LNCAP (cell line): ENCODE measurements at regions not wholly inside any gene's neighbourhood (a gene's known extent, or its start where the extent isn't known, plus 50 kb on each side); places are given as distances from the start of the nearest gene placed in this dataset.

ENCODE experiments used
- TF ChIP-seq, protein P1 (sequence below): fragments of 450-650 bp; IDR thresholded peaks from 2 replicates; pipeline ENCODE4 v1.5.1; 2017; ENCODE audit warnings: mild to moderate bottlenecking

DNA sequence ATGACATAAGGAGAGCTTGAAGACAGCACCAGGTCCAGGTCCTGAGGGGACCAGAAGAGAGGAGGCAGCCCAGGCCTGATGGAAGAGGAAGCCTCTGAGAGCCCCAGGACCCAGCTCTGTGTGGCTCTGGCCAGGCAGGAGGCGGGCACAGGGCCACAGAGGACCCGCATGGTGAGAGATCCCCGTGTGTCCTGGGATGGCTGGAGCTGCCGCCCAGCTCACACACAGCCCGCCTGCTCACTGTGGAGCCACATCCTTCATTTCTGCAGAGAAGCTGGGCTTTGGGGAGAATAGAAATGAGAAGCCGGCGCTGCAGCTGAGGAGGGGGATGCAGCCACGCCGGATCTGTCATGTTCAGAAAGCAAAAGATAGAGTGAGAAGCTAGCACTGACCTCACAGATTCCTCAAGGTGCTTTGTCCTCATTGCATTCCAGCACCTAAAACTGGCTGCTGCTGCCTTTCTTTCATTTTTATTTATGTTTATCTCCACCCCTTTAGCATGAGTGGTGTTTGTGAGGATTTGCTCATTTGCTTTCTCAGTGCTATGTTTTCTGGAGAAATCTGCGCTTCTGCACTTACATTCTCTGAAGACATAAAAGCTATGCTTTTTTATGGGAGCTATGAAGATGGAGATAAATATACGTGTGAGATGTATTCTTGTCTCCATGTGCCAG, 307.6 kb upstream of the MYT1L start:
- TF ChIP-seq, protein P1, sequence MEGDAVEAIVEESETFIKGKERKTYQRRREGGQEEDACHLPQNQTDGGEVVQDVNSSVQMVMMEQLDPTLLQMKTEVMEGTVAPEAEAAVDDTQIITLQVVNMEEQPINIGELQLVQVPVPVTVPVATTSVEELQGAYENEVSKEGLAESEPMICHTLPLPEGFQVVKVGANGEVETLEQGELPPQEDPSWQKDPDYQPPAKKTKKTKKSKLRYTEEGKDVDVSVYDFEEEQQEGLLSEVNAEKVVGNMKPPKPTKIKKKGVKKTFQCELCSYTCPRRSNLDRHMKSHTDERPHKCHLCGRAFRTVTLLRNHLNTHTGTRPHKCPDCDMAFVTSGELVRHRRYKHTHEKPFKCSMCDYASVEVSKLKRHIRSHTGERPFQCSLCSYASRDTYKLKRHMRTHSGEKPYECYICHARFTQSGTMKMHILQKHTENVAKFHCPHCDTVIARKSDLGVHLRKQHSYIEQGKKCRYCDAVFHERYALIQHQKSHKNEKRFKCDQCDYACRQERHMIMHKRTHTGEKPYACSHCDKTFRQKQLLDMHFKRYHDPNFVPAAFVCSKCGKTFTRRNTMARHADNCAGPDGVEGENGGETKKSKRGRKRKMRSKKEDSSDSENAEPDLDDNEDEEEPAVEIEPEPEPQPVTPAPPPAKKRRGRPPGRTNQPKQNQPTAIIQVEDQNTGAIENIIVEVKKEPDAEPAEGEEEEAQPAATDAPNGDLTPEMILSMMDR, result no peak

DNA sequence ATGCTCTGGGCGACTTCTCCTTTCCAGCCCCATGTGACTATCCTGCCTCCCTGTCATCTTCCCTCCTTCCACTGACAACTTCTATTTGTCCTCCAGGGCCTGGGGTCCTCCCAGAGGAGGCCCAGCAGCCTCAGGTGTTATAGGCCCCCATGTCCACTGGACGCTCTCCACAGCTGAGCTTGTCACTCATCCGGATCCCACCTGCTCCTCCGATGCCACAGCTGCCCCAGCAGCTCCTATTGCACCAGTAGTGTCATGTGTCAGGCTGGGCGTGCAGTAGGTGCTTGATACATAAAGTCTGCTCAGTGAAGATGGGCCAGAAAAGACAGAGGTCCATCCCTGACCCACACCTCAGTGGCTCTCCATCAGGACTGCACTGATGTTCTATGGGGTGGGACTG, 305.7 kb upstream of the MYT1L start:
- TF ChIP-seq, protein P1, result no peak

DNA sequence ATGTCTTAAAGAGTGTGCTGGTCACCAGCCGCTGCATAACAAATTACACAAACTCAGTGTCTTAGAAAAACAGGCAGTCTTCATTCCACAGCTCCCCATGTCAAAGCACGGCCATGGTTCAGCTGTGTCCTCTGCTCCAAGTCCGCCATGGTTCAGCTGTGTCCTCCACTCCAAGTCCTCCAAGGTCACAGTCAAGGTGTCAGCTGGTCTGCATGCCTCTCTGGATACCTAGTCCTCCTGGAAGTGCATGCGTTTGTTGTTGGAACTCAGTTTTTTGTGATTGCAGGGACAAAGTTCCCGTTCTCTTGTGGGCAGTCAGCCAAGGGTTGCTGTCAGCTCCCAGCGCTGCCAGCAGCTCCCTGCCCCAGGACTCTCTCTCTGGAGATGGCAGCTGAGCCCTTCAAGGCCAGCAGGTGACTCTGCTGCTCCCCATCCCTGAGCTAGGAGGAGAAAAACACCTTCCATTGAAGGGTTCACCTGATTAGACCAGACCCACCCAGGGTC, 304.0 kb upstream of the MYT1L start:
- TF ChIP-seq, protein P1, result no peak

DNA sequence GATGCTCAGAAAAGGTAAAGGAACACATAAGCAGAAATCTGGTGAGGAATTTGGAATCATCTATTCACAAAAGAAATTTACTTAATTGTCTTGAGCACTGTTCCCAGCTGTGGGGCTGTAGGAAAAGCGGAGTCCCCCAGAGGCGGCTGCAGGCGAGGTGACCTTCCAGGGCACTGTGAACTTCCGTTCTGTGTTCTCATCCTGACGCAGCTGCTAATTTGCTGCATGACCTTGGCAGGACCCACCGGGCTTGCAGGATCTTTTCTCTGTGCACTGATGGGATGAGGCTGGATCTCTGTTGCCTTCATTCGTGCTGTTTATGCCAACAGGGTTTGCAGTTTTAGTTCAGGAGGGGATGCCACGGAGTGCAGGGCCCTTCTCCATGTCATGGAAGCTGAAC, 301.9 kb upstream of the MYT1L start:
- TF ChIP-seq, protein P1, result no peak

DNA sequence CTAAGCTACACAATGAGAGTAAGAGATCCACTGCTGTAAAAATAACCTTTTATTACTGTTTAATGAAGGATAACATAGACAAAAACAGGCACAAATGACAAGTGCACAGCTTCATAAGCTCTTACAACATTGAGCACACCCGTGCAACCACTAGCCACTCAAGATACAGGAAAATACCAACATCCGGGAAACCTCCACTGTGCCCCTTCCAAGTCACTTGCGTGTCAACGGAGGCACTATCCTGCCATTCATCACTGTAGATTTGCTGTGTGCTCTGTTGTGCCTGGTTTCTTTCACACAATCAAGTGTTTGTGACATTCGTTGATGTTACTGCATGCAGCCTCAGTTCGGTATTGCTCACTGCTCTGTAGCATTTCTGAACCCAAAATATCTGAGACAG, 292.9 kb upstream of the MYT1L start:
- TF ChIP-seq, protein P1, result no peak

DNA sequence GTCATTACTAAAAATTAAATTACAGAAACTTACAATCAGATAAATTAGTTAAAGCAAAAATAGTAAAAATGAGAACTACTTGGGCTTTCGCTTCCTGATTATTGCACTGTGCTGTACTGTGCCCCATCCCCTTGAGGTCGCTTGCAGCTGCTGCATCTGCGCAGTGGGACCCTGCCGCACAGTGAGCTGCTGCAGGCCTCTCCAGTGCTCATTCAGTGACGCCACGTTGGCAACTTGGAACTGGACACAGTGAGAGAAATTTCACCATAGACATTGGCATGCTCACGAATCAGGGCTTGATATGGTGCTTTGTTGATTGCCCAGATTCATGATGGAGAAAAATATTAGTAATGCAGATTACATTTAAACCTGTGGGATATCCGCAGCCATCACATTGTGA, 290.8 kb upstream of the MYT1L start:
- TF ChIP-seq, protein P1, result no peak

DNA sequence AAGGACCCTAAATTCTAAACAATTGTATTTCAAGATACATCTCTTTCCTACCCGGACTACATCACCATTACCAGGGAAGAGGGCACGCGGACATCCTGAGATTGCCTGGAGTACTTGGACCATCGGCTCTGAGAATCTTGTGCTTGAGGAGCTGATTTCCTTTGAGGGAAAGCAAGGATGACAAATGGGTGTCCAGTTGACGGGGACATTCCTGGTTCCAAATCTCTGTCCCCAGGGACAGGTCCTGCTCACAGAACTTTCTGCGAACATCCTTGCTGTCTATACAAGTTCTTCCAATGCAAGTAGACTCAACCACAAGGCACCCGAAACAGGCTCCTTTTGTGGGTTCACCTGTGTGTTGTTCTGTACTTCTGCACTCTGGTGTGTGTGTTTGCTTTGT, 289.5 kb upstream of the MYT1L start:
- TF ChIP-seq, protein P1, result no peak

DNA sequence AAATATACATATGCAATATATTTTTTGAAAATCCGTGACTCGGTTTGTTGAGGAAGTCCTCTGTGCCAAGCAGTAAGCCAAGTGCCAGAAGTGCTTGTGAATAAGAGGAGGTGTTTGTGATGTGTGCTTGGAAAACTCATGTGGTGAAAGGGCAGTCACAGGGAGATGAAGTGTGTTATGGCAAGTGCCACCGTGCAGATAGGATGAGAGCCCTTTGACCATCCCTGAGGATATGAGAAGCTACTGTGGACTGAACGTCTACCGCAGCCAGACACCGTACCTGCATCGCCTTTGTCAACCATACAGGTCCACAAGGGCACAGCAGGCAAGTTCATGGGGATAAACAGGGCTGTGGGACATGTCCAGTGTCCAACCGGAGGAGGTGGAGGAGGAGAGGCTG, 288.9 kb upstream of the MYT1L start:
- TF ChIP-seq, protein P1, result no peak
